Endothelial cell of umbilical vein (primary cell): ENCODE measurements at regions not wholly inside any gene's neighbourhood (a gene's known extent, or its start where the extent isn't known, plus 50 kb on each side); places are given as distances from the start of the nearest gene placed in this dataset.

Experiments
- BruUV-seq: library from RNA; stranded (reverse); fragments of 400-500 nt; replicated peaks from 2 replicates; lab custom pipeline; 2021; lab: Mats Ljungman, UMichigan
- CTCF ChIA-PET: fragments of 300-600, 350-600 bp; sonication (Branson Sonifier 250); formaldehyde crosslinking; loops from one replicate; lab custom pipeline; 2021; ENCODE audit warnings: antibody characterized with exemption, inconsistent platforms; lab: Charles Lee
- POLR2A ChIA-PET: fragments of 300-600, 350-600 bp; sonication (Branson Sonifier 250); formaldehyde crosslinking; loops from one replicate; lab custom pipeline; 2021; ENCODE audit warnings: antibody characterized with exemption, inconsistent platforms; lab: Charles Lee
- DNase-seq: peaks from one replicate; pipeline ENCODE4 v3.0.0-alpha.2; 2011; ENCODE audit warnings: low read depth, low spot score
- FAIRE-seq: peaks from 2 replicates; lab custom pipeline; 2011; peaks lifted over from hg19 to GRCh38; lab: Jason Lieb, UNC
- H2AFZ ChIP-seq: 2 replicates; pipeline ENCODE4 v1.6.0; 2012; ENCODE audit warnings: low read depth, low read length, control low read depth, inconsistent platforms
- H3K27ac ChIP-seq: 2 replicates; pipeline ENCODE4 v1.5.1; 2011; ENCODE audit warnings: low read depth, mild to moderate bottlenecking, control low read depth, low read length, moderate library complexity; ENCODE audit not compliant: insufficient read depth
- H3K27me3 ChIP-seq, 2 experiments: 2 replicates each; pipeline versions ENCODE4 v1.6.0 to v1.6.1; 2011; ENCODE audit warnings: low read length in 2 of 2, mixed read lengths in 1 of 2; ENCODE audit not compliant: control insufficient read depth in 2 of 2, insufficient read depth in 2 of 2
- H3K36me3 ChIP-seq, 2 experiments: 2 replicates in 1 of 2; 3 replicates in 1 of 2; pipeline ENCODE4 v1.5.1; 2011; ENCODE audit warnings: low read length in 2 of 2, mild to moderate bottlenecking in 1 of 2, moderate library complexity in 1 of 2; ENCODE audit not compliant: control insufficient read depth in 2 of 2, insufficient read depth in 2 of 2; ENCODE audit errors: extremely low read depth in 1 of 2
- H3K4me1 ChIP-seq: 3 replicates; pipeline ENCODE4 v1.5.1; 2011; ENCODE audit warnings: mild to moderate bottlenecking, low read length; ENCODE audit not compliant: control insufficient read depth, insufficient read depth; ENCODE audit errors: extremely low read depth
- H3K4me2 ChIP-seq: 2 replicates; pipeline ENCODE4 v1.6.1; 2011; ENCODE audit warnings: low read length, control low read depth, mixed read lengths; ENCODE audit not compliant: insufficient read depth
- H3K4me3 ChIP-seq, 3 experiments: fragments of 200-600 bp in 1 of 3; sonication (generic), shearing (Covaris generic) in 1 of 3; replicated peaks in 1 of 3; 2 replicates each; pipeline ENCODE4 v1.5.1; 2011 to 2016; ENCODE audit warnings: control low read depth in 3 of 3, low read length in 3 of 3, mild to moderate bottlenecking in 2 of 3, inconsistent platforms in 1 of 3, low read depth in 1 of 3, moderate library complexity in 1 of 3; ENCODE audit not compliant: insufficient read depth in 1 of 3
- H3K79me2 ChIP-seq: 2 replicates; pipeline ENCODE4 v1.6.0; 2012; ENCODE audit warnings: low read length, inconsistent platforms; ENCODE audit not compliant: control insufficient read depth, insufficient read depth
- H3K9ac ChIP-seq: replicated peaks from 2 replicates; pipeline ENCODE3; 2011; ENCODE audit warnings: low read length, control low read depth; ENCODE audit not compliant: insufficient read depth; ENCODE audit errors: extremely low read depth
- H3K9me1 ChIP-seq: replicated peaks from 3 replicates; pipeline ENCODE4 v1.6.0; 2011; ENCODE audit warnings: mild to moderate bottlenecking, low read length; ENCODE audit not compliant: control insufficient read depth, insufficient read depth; ENCODE audit errors: extremely low read depth
- H3K9me3 ChIP-seq: replicated peaks from 2 replicates; pipeline ENCODE4 v1.5.1; 2012; ENCODE audit warnings: low read length, inconsistent platforms; ENCODE audit not compliant: control insufficient read depth, insufficient read depth
- H4K20me1 ChIP-seq: replicated peaks from 2 replicates; pipeline ENCODE3; 2011; ENCODE audit warnings: mild to moderate bottlenecking, low read length; ENCODE audit not compliant: control insufficient read depth, insufficient read depth; ENCODE audit errors: extremely low read depth
- CTCF ChIP-seq, 2 donors: IDR thresholded peaks; 1 replicate in 1 of 2; 2 replicates in 1 of 2; pipeline ENCODE4 v1.5.1; 2011; ENCODE audit warnings: low read length in 2 of 2, mild to moderate bottlenecking in 2 of 2, moderate library complexity in 2 of 2, control low read depth in 1 of 2, inconsistent platforms in 1 of 2, low read depth in 1 of 2; ENCODE audit not compliant: insufficient read depth in 1 of 2; ENCODE audit errors: extremely low read depth in 1 of 2
- EZH2 ChIP-seq: IDR thresholded peaks from 2 replicates; pipeline ENCODE4 v1.6.1; 2012; ENCODE audit warnings: borderline replicate concordance, low read depth, mild to moderate bottlenecking, moderate library complexity, low read length, inconsistent platforms; ENCODE audit not compliant: severe bottlenecking
- FOS ChIP-seq: IDR thresholded peaks from 2 replicates; pipeline ENCODE4 v1.6.1; 2011; ENCODE audit warnings: mild to moderate bottlenecking, low read length, moderate library complexity, borderline replicate concordance; ENCODE audit not compliant: insufficient read depth
- GATA2 ChIP-seq: IDR thresholded peaks from 2 replicates; pipeline ENCODE4 v1.7.0; 2011; ENCODE audit warnings: low read depth, mild to moderate bottlenecking, moderate library complexity, mixed read lengths, low read length; ENCODE audit not compliant: insufficient read length, insufficient read depth
- JUN ChIP-seq: IDR thresholded peaks from 2 replicates; pipeline ENCODE4 v1.6.1; 2011; ENCODE audit warnings: borderline replicate concordance, low read depth; ENCODE audit not compliant: insufficient read length, insufficient read depth
- MAX ChIP-seq: IDR thresholded peaks from 2 replicates; pipeline ENCODE4 v1.6.1; 2011; ENCODE audit not compliant: insufficient read depth, insufficient read length
- MYC ChIP-seq: IDR thresholded peaks from one replicate; pipeline ENCODE4 v1.6.1; 2011; ENCODE audit warnings: mild to moderate bottlenecking, low read depth, low read length
- POLR2A ChIP-seq: IDR thresholded peaks from 2 replicates; pipeline ENCODE4 v1.6.1; 2012; ENCODE audit warnings: low read depth, mild to moderate bottlenecking, control low read depth, low read length
- POLR2AphosphoS5 ChIP-seq: IDR thresholded peaks from 2 replicates; pipeline ENCODE4 v1.6.1; 2012; ENCODE audit warnings: low read depth, mild to moderate bottlenecking, control low read depth, low read length, moderate library complexity; ENCODE audit not compliant: insufficient read depth
- dilution Hi-C: fragments of 300-500 bp; cut with MboI; formaldehyde crosslinking; loops from one replicate; pipeline ENCODE4 v1.15.0; 2019; ENCODE audit warnings: low sequenced_read_pairs; ENCODE audit not compliant: extremely low pct_ligation_motif_present
- intact Hi-C: fragments of 100-400 bp; cut with micrococcal nuclease; formaldehyde crosslinking; loops from one replicate; pipeline ENCODE4 v1.10.0; 2022

GRCh38 chr12:33653362-33653761, 213.7 kb upstream of the SYT10 start:
- Histone ChIP-seq H3K4me2 (no peak overlapping the region), H3K4me1 (no peaks in the 10 kb centered on the region), H3K79me2 (no peaks in the 10 kb centered on the region), H3K27ac (no peak overlapping the region), H3K9me3 (peaks cover 2% of the 10 kb centered on the region), H4K20me1 (no peaks in the 10 kb centered on the region), H3K9me1 (no peaks in the 10 kb centered on the region), H3K27me3 (no peaks in the 10 kb centered on the region), H3K36me3 (no peaks in the 10 kb centered on the region), H2AFZ (no peak overlapping the region), H3K9ac (no peak overlapping the region), H3K4me3 (no peak overlapping the region)
- ChIA-PET POLR2A (no interaction called here), CTCF (no interaction called here)
- no TSS peak for BruUV-seq
- dilution Hi-C loops (no loop called here), intact Hi-C loops (no loop called here)
- DNase-seq (no peak), FAIRE-seq (no peak)
- TF ChIP-seq GATA2 = no peak
- TF ChIP-seq CTCF (IDR thresholded peaks at IDR 0.05; ENCODE audit: extremely low read depth in 1 of 2, insufficient read depth in 1 of 2, low read depth in 1 of 2, low read length in 2 of 2) = no peak
- no peak for TF ChIP-seq JUN
- TF ChIP-seq FOS = no peak
- TF ChIP-seq EZH2 = no peak
- TF ChIP-seq MYC = no peak
- no peak for TF ChIP-seq POLR2A
- no peak for TF ChIP-seq POLR2AphosphoS5

GRCh38 chr12:33654313-33654712, 214.7 kb upstream of the SYT10 start:
- Histone ChIP-seq H3K9ac (no peak overlapping the region), H3K9me1 (no peaks in the 10 kb centered on the region), H3K79me2 (no peaks in the 10 kb centered on the region), H3K9me3 (no peaks in the 10 kb centered on the region), H3K36me3 (no peaks in the 10 kb centered on the region), H2AFZ (no peak overlapping the region), H3K4me3 (no peak overlapping the region), H4K20me1 (no peaks in the 10 kb centered on the region), H3K4me2 (no peak overlapping the region), H3K4me1 (no peaks in the 10 kb centered on the region), H3K27me3 (no peaks in the 10 kb centered on the region), H3K27ac (no peak overlapping the region)
- intact Hi-C loops (no loop called here), dilution Hi-C loops (no loop called here)
- ChIA-PET CTCF (no interaction called here), POLR2A (no interaction called here)
- TF ChIP-seq MYC (no peak), FOS (no peak), MAX (no peak), CTCF (IDR thresholded peaks at IDR 0.05; ENCODE audit: extremely low read depth in 1 of 2, insufficient read depth in 1 of 2, low read depth in 1 of 2, low read length in 2 of 2) (no peak), GATA2 (no peak), POLR2AphosphoS5 (no peak), JUN (no peak), POLR2A (no peak), EZH2 (no peak)
- FAIRE-seq (no peak), DNase-seq (no peak)
- BruUV-seq = no TSS peak
